ENCODE measurements at regions not wholly inside any gene's neighbourhood (a gene's known extent, or its start where the extent isn't known, plus 50 kb on each side); places are given as distances from the start of the nearest gene placed in this dataset.

GRCh38 chr9:80097476-80097875 is 525.7 kb downstream of the TLE4 start:
- no peaks in the 10 kb centered on the region for H3K79me2 ChIP-seq (ENCODE audit: low read length)
- peak; percentile 27 for DNase-seq
- H2AFZ ChIP-seq (ENCODE audit: low read length), result no peak overlapping the region
- no peaks in the 10 kb centered on the region for H4K20me1 ChIP-seq (ENCODE audit: insufficient read depth, low read depth, low read length)
- no peak overlapping the region for H3K4me3 ChIP-seq (ENCODE audit: low read length)
- H3K9ac ChIP-seq (ENCODE audit: low read length), result no peak overlapping the region
- H3K4me1 ChIP-seq (ENCODE audit: low read length), result no peaks in the 10 kb centered on the region
- no peaks in the 10 kb centered on the region for H3K9me2 ChIP-seq (replicated peaks; ENCODE audit: insufficient read depth, low read length)
- H3K27me3 ChIP-seq (ENCODE audit: low read length), result no peaks in the 10 kb centered on the region
- no peak overlapping the region for H3K27ac ChIP-seq (ENCODE audit: low read length)
- H3K9me3 ChIP-seq (ENCODE audit: low read length), result no peaks in the 10 kb centered on the region
- no peak overlapping the region for H3K4me2 ChIP-seq (ENCODE audit: low read depth, low read length, poor library complexity, severe bottlenecking)
- no peaks in the 10 kb centered on the region for H3K36me3 ChIP-seq (ENCODE audit: insufficient read depth, low read length)

- H3K27me3 ChIP-seq (ENCODE audit: low read length), result no peaks in the 10 kb centered on the region
- H4K20me1 ChIP-seq (ENCODE audit: insufficient read depth, low read depth, low read length), result no peaks in the 10 kb centered on the region
- no peak overlapping the region for H2AFZ ChIP-seq (ENCODE audit: low read length)
Measured at GRCh38 chr9:80094176-80094771, 522.5 kb downstream of the TLE4 start.

GRCh38 chr9:80093695-80094094 is 521.9 kb downstream of the TLE4 start:
- no peaks in the 10 kb centered on the region for H3K9me3 ChIP-seq (ENCODE audit: low read length)
- no peak overlapping the region for H2AFZ ChIP-seq (ENCODE audit: low read length)
- H3K9me2 ChIP-seq (replicated peaks; ENCODE audit: insufficient read depth, low read length), result no peaks in the 10 kb centered on the region
- no peaks in the 10 kb centered on the region for H4K20me1 ChIP-seq (ENCODE audit: insufficient read depth, low read depth, low read length)
- no peaks in the 10 kb centered on the region for H3K79me2 ChIP-seq (ENCODE audit: low read length)
- no peak overlapping the region for H3K9ac ChIP-seq (ENCODE audit: low read length)
- H3K27ac ChIP-seq (ENCODE audit: low read length), result no peak overlapping the region
- no peaks in the 10 kb centered on the region for H3K27me3 ChIP-seq (ENCODE audit: low read length)
- no peaks in the 10 kb centered on the region for H3K4me1 ChIP-seq (ENCODE audit: low read length)
- DNase-seq, result no peak
- H3K4me2 ChIP-seq (ENCODE audit: low read depth, low read length, poor library complexity, severe bottlenecking), result no peak overlapping the region
- H3K4me3 ChIP-seq (ENCODE audit: low read length), result no peak overlapping the region
- H3K36me3 ChIP-seq (ENCODE audit: insufficient read depth, low read length), result no peaks in the 10 kb centered on the region

More at GRCh38 chr9:80094176-80094771, 522.5 kb downstream of the TLE4 start:
- DNase-seq, result no peak
- no peaks in the 10 kb centered on the region for H3K36me3 ChIP-seq (ENCODE audit: insufficient read depth, low read length)
- no peak overlapping the region for H3K9ac ChIP-seq (ENCODE audit: low read length)
- H3K4me3 ChIP-seq (ENCODE audit: low read length), result no peak overlapping the region
- no peaks in the 10 kb centered on the region for H3K9me3 ChIP-seq (ENCODE audit: low read length)
- no peaks in the 10 kb centered on the region for H3K79me2 ChIP-seq (ENCODE audit: low read length)
- H3K4me1 ChIP-seq (ENCODE audit: low read length), result no peaks in the 10 kb centered on the region
- H3K9me2 ChIP-seq (replicated peaks; ENCODE audit: insufficient read depth, low read length), result no peaks in the 10 kb centered on the region
- no peak overlapping the region for H3K4me2 ChIP-seq (ENCODE audit: low read depth, low read length, poor library complexity, severe bottlenecking)
- no peak overlapping the region for H3K27ac ChIP-seq (ENCODE audit: low read length)

- H3K36me3 ChIP-seq (ENCODE audit: insufficient read depth, low read length), result no peaks in the 10 kb centered on the region
- H3K4me1 ChIP-seq (ENCODE audit: low read length), result no peaks in the 10 kb centered on the region
- no peak overlapping the region for H3K4me2 ChIP-seq (ENCODE audit: low read depth, low read length, poor library complexity, severe bottlenecking)
- no peaks in the 10 kb centered on the region for H3K9me2 ChIP-seq (replicated peaks; ENCODE audit: insufficient read depth, low read length)
- no peaks in the 10 kb centered on the region for H4K20me1 ChIP-seq (ENCODE audit: insufficient read depth, low read depth, low read length)
- H3K4me3 ChIP-seq (ENCODE audit: low read length), result no peak overlapping the region
- H3K79me2 ChIP-seq (ENCODE audit: low read length), result no peaks in the 10 kb centered on the region
- H3K27me3 ChIP-seq (ENCODE audit: low read length), result no peaks in the 10 kb centered on the region
- no peak overlapping the region for H3K27ac ChIP-seq (ENCODE audit: low read length)
- no peak overlapping the region for H2AFZ ChIP-seq (ENCODE audit: low read length)
- no peak overlapping the region for H3K9ac ChIP-seq (ENCODE audit: low read length)
- DNase-seq, result no peak
- no peaks in the 10 kb centered on the region for H3K9me3 ChIP-seq (ENCODE audit: low read length)
Measured at GRCh38 chr9:80091526-80091925, 519.8 kb downstream of the TLE4 start.

GRCh38 chr9:80090317-80090716 is 518.6 kb downstream of the TLE4 start:
- H3K4me3 ChIP-seq (ENCODE audit: low read length), result no peak overlapping the region
- no peaks in the 10 kb centered on the region for H3K9me3 ChIP-seq (ENCODE audit: low read length)
- DNase-seq, result no peak
- no peak overlapping the region for H2AFZ ChIP-seq (ENCODE audit: low read length)
- H3K36me3 ChIP-seq (ENCODE audit: insufficient read depth, low read length), result no peaks in the 10 kb centered on the region
- H3K4me1 ChIP-seq (ENCODE audit: low read length), result no peaks in the 10 kb centered on the region
- no peaks in the 10 kb centered on the region for H4K20me1 ChIP-seq (ENCODE audit: insufficient read depth, low read depth, low read length)
- H3K27me3 ChIP-seq (ENCODE audit: low read length), result no peaks in the 10 kb centered on the region
- no peaks in the 10 kb centered on the region for H3K9me2 ChIP-seq (replicated peaks; ENCODE audit: insufficient read depth, low read length)
- no peak overlapping the region for H3K27ac ChIP-seq (ENCODE audit: low read length)
- H3K79me2 ChIP-seq (ENCODE audit: low read length), result no peaks in the 10 kb centered on the region
- no peak overlapping the region for H3K9ac ChIP-seq (ENCODE audit: low read length)
- no peak overlapping the region for H3K4me2 ChIP-seq (ENCODE audit: low read depth, low read length, poor library complexity, severe bottlenecking)

- Histone ChIP-seq H3K27ac (ENCODE audit: low read length) (no peak overlapping the region), H3K9ac (ENCODE audit: low read length) (no peak overlapping the region), H3K36me3 (ENCODE audit: insufficient read depth, low read length) (no peaks in the 10 kb centered on the region), H2AFZ (ENCODE audit: low read length) (no peak overlapping the region), H3K9me3 (ENCODE audit: low read length) (no peaks in the 10 kb centered on the region), H3K9me2 (replicated peaks; ENCODE audit: insufficient read depth, low read length) (no peaks in the 10 kb centered on the region), H4K20me1 (ENCODE audit: insufficient read depth, low read depth, low read length) (no peaks in the 10 kb centered on the region), H3K4me1 (ENCODE audit: low read length) (no peaks in the 10 kb centered on the region), H3K79me2 (ENCODE audit: low read length) (no peaks in the 10 kb centered on the region), H3K27me3 (ENCODE audit: low read length) (no peaks in the 10 kb centered on the region), H3K4me2 (ENCODE audit: low read depth, low read length, poor library complexity, severe bottlenecking) (no peak overlapping the region), H3K4me3 (ENCODE audit: low read length) (no peak overlapping the region)
- no peak for DNase-seq
Measured at GRCh38 chr9:80086822-80087345, 515.1 kb downstream of the TLE4 start.

- no peak for DNase-seq
- H3K9ac ChIP-seq (ENCODE audit: low read length), result no peak overlapping the region
- H3K27me3 ChIP-seq (ENCODE audit: low read length), result no peaks in the 10 kb centered on the region
- H4K20me1 ChIP-seq (ENCODE audit: insufficient read depth, low read depth, low read length), result no peaks in the 10 kb centered on the region
- no peaks in the 10 kb centered on the region for H3K4me1 ChIP-seq (ENCODE audit: low read length)
- H3K4me3 ChIP-seq (ENCODE audit: low read length), result no peak overlapping the region
- no peaks in the 10 kb centered on the region for H3K9me3 ChIP-seq (ENCODE audit: low read length)
- H3K4me2 ChIP-seq (ENCODE audit: low read depth, low read length, poor library complexity, severe bottlenecking), result no peak overlapping the region
- H3K36me3 ChIP-seq (ENCODE audit: insufficient read depth, low read length), result no peaks in the 10 kb centered on the region
- no peaks in the 10 kb centered on the region for H3K9me2 ChIP-seq (replicated peaks; ENCODE audit: insufficient read depth, low read length)
- no peak overlapping the region for H3K27ac ChIP-seq (ENCODE audit: low read length)
- no peak overlapping the region for H2AFZ ChIP-seq (ENCODE audit: low read length)
- no peaks in the 10 kb centered on the region for H3K79me2 ChIP-seq (ENCODE audit: low read length)
Measured at GRCh38 chr9:80086386-80086785, 514.6 kb downstream of the TLE4 start.

GRCh38 chr9:80085668-80086067 is 513.9 kb downstream of the TLE4 start:
- Histone ChIP-seq H3K36me3 (ENCODE audit: insufficient read depth, low read length) (no peaks in the 10 kb centered on the region), H3K4me3 (ENCODE audit: low read length) (no peak overlapping the region), H2AFZ (ENCODE audit: low read length) (no peak overlapping the region), H3K9ac (ENCODE audit: low read length) (no peak overlapping the region), H3K27ac (ENCODE audit: low read length) (no peak overlapping the region), H4K20me1 (ENCODE audit: insufficient read depth, low read depth, low read length) (no peaks in the 10 kb centered on the region), H3K4me1 (ENCODE audit: low read length) (no peaks in the 10 kb centered on the region), H3K79me2 (ENCODE audit: low read length) (no peaks in the 10 kb centered on the region), H3K4me2 (ENCODE audit: low read depth, low read length, poor library complexity, severe bottlenecking) (no peak overlapping the region), H3K9me2 (replicated peaks; ENCODE audit: insufficient read depth, low read length) (no peaks in the 10 kb centered on the region), H3K9me3 (ENCODE audit: low read length) (no peaks in the 10 kb centered on the region), H3K27me3 (ENCODE audit: low read length) (no peaks in the 10 kb centered on the region)
- DNase-seq, result no peak

Measured in Karpas-422 (cell line).